GM12873 (cell line): ENCODE measurements at regions not wholly inside any gene's neighbourhood (a gene's known extent, or its start where the extent isn't known, plus 50 kb on each side); places are given as distances from the start of the nearest gene placed in this dataset.

Experiments used
- TF ChIP-seq, protein P1 (sequence below): IDR thresholded peaks from 2 replicates; pipeline ENCODE4 v1.5.1; 2012; ENCODE audit warnings: low read depth, mild to moderate bottlenecking, moderate library complexity, low read length, control low read depth; ENCODE audit not compliant: insufficient read depth; ENCODE audit errors: missing control alignments

DNA sequence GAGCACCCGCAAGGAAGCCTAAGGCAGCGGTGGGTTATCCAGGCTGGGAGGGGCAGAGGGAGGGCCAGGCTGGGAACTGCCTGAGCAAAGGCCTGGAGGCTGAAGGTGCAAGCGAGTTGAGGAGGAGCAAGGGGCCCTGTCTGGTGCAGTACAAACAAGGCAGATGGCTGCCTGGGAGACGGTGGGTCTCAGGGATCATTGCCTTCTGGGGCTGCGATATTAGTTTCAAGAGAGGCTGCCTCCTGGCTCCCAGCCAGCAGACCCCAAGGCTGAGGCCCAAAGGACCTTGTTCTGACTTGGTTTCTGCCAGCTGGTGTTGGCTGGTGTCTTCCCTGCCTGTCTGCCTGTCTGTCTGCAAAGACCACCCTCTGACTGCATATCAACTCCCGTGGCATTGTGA lies 154.0 kb downstream of the IRF8 start:
- TF ChIP-seq, protein P1, sequence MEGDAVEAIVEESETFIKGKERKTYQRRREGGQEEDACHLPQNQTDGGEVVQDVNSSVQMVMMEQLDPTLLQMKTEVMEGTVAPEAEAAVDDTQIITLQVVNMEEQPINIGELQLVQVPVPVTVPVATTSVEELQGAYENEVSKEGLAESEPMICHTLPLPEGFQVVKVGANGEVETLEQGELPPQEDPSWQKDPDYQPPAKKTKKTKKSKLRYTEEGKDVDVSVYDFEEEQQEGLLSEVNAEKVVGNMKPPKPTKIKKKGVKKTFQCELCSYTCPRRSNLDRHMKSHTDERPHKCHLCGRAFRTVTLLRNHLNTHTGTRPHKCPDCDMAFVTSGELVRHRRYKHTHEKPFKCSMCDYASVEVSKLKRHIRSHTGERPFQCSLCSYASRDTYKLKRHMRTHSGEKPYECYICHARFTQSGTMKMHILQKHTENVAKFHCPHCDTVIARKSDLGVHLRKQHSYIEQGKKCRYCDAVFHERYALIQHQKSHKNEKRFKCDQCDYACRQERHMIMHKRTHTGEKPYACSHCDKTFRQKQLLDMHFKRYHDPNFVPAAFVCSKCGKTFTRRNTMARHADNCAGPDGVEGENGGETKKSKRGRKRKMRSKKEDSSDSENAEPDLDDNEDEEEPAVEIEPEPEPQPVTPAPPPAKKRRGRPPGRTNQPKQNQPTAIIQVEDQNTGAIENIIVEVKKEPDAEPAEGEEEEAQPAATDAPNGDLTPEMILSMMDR = no peak

DNA sequence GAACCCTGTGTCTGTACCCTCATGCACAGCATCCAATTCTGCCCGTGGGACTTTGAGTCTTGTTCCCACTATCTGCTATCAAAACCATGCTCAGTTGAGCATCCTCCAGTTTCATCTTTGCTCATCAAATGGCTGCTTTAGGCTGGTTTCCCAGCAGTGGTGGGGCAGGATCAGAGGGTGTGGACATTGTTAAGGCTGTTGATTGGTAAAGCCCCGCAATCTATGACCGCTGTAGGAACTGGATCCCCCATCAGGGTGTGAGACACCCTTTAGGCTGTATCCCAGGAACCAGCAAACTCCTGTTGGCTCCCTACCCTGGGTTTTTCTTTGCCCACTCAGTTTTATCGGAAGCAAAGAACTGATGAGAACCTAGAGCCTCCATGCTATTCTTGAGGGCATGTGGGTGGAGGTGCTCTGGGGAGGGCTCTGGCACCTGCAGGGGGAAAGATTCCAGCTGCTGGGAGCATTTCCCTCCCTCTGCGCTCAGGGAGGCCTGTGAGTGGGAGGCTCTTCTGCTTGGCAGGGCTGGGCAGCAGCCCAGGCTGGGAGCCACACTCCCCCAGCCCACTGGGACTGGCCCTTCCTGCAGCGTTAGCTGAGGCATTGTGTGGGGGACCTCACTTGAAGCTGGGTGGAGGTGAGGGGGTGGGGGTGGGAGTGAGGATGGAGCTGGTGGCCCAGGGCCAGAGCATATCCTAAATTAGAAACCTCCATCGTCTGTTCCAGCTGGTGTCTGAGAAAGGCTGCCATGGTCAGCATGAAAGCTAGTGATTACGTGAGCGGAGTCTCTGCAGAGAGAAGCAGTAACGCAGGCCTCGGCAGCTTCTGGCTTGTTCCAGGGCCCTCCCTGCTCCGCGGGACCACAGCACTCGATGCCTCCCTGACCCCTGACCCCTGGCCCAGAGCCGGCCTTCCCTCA lies 160.6 kb downstream of the IRF8 start:
- TF ChIP-seq, protein P1 = no peak

DNA sequence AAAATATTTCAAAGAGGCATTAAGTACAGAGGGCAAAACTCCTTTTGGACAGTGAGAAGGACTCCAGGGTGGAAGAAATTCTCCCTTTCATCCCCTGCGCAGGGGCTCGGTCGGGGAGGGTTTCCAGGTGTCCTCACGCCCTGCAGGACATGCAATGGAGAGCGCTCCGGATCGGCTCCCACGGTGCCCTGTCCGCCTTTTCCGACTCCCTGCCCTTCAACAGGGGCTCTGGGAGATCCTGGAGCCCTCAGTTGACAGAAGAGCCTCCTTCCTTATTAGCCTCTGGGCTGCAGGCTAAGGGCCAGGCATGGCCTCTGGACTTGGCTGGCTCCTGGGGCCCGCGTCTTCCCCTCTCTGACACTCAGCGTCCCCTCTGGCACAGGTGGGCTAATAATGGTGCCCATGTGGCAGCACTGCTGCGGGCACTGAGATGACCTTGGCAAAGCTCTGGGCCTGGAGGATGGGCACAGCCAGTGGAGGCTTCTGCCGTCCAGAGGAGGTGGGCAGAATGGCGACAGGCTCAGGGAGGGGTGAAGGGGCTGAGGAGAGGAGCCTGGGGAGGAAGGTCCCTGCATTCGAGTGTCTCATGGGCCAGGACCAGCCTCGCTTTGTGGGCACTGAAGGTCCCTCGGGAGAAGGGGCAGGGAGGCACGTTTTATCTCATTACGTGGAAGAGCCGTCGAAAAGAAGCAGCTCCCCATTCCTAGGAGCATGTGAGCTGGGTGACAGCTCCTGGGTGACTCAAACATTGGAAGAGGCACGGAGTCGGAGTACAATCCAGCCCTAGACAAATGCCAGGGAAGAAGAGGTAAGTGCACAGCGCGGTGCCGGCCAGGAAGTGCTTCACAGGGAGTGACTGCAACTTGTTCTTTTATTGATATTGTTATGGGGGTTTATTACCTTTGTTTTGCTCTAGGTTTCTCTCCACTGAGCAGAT lies 161.7 kb downstream of the IRF8 start:
- TF ChIP-seq, protein P1 = no peak

DNA sequence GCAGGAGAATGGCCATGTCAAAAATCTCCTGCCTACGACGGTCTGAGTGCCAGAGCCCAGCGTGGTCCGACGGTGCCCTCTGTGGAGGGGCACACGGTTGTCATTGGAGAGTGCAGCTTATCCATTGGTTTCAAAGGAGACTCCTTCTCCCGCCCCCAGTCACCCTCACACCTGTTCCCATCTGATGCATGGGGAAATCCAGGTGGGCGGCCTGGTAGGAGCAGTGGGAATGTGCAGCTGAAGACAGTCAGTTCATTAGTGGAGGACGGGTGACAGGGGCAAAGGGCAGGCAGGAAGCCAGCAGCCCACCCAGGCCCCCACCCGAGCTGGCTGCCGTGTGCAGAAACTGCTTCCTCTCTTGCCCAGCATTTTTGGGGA lies 162.3 kb downstream of the IRF8 start:
- TF ChIP-seq, protein P1 = no peak

DNA sequence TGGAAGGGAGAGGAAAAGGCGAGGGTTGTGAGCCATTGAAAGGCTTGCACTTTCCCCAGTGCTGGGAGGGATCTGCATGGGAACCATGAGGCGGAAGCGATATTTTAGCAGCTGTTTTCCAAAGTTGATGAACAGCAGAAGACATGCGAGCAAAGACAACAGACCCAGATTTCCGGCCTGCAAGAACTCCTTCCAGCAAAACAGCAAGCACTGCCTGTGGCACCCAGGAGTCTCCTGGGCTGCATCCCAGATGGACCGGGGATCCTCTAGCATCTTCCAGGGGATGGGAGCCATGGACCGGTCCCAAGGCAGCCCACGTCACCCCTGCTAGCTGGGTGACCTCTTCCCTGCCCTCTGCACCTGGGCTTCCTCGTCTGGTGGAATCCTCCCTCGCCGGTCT lies 162.8 kb downstream of the IRF8 start:
- TF ChIP-seq, protein P1 = no peak

DNA sequence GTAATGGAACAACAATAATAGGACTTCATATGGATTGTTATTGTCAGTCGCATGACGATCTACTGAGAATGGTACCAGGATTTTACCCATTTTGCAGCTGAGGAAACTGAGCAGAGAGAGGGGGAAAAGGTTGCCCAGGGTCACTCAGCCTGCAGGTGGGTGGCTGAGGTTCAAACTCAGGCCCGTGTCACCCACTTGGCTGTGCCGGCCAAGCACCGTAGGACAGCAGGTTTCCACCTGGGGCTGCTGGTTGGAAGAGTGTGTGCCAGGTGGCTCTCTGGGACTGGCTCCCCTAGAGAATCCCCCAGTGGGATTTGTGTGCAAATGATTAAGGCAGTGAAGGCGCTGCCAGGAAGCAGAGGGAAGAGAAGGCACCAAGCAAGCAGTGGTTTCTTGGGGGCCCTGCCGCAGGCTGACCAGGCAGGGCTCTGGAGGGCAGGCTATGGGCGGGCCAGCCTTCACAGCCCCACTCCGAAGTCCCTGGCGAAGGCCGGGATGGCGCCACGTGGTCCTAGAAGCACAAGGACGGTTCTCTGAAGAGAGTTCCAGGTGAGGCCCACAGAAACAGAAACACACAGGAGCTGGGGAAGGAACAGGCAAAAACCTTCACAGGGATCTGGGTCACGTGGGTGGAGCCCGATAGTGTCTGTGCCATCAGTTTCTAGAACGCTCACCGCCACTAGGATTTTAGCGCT lies 163.5 kb downstream of the IRF8 start:
- TF ChIP-seq, protein P1 = no peak
